OCI-LY3 (cell line): ENCODE measurements at regions not wholly inside any gene's neighbourhood (a gene's known extent, or its start where the extent isn't known, plus 50 kb on each side); places are given as distances from the start of the nearest gene placed in this dataset.
"Not testable (repeated sequence)": the region's sequence is repeated elsewhere in the genome, so short reads cannot be mapped to it uniquely, and the experiment has no call there.

ENCODE experiments used
- H2AFZ ChIP-seq: fragments of 200-600, 300-600 bp; shearing (Covaris generic); 2 replicates; pipeline ENCODE4 v1.6.0; 2014; ENCODE audit warnings: antibody characterized with exemption, low read depth, low read length
- H3K27ac ChIP-seq: fragments of 200-600, 300-600 bp; sonication (generic); 2 replicates; pipeline ENCODE4 v1.5.1; 2014; ENCODE audit warnings: mild to moderate bottlenecking, low read length, moderate library complexity, mixed read lengths
- H3K27me3 ChIP-seq: fragments of 200-600, 300-600 bp; sonication (generic); 2 replicates; pipeline ENCODE4 v1.6.1; 2014; ENCODE audit warnings: low read depth, low read length, mixed read lengths
- H3K36me3 ChIP-seq: fragments of 200-600, 300-600 bp; sonication (generic); replicated peaks from 2 replicates; pipeline ENCODE3; 2014; ENCODE audit warnings: low read depth, low read length, mixed read lengths
- H3K4me1 ChIP-seq: fragments of 300-600, 200-600 bp; sonication (generic); 2 replicates; pipeline ENCODE4 v1.6.1; 2014; ENCODE audit warnings: low read length, mixed read lengths
- H3K4me2 ChIP-seq: fragments of 200-600, 300-600 bp; sonication (generic); 2 replicates; pipeline ENCODE4 v1.6.1; 2014; ENCODE audit warnings: low read length, mixed read lengths
- H3K4me3 ChIP-seq: fragments of 300-600, 200-600 bp; sonication (generic); 2 replicates; pipeline ENCODE4 v1.5.1; 2014; ENCODE audit warnings: antibody characterized with exemption, mild to moderate bottlenecking, low read length, moderate library complexity
- H3K79me2 ChIP-seq: fragments of 300-600, 200-600 bp; shearing (Covaris generic); 2 replicates; pipeline ENCODE4 v1.6.1; 2014; ENCODE audit warnings: mild to moderate bottlenecking, low read length, mixed read lengths
- H3K9ac ChIP-seq: fragments of 300-600, 200-600 bp; shearing (Covaris generic); 2 replicates; pipeline ENCODE4 v1.6.0; 2014; ENCODE audit warnings: mild to moderate bottlenecking, low read length, moderate library complexity
- H3K9me3 ChIP-seq: fragments of 200-600, 300-600 bp; shearing (Covaris generic); 2 replicates; pipeline ENCODE4 v1.6.1; 2014; ENCODE audit warnings: low read length, mixed read lengths; ENCODE audit not compliant: insufficient read depth
- H4K20me1 ChIP-seq: fragments of 200-600, 300-600 bp; sonication (generic); 2 replicates; pipeline ENCODE4 v1.6.1; 2016; ENCODE audit warnings: low read length, mixed read lengths; ENCODE audit not compliant: insufficient read depth
- CTCF ChIP-seq: fragments of 200-600, 300-600 bp; sonication (generic); IDR thresholded peaks from 2 replicates; pipeline ENCODE4 v1.5.1; 2014; ENCODE audit warnings: antibody characterized with exemption, low read length, low read depth
- EZH2phosphoT487 ChIP-seq: fragments of 200-600 bp; shearing (Covaris generic); IDR thresholded peaks from 2 replicates; pipeline ENCODE4 v1.6.1; 2018; ENCODE audit warnings: antibody characterized with exemption, mixed run types, low read depth

- TF ChIP-seq EZH2phosphoT487: no peak
- TF ChIP-seq CTCF: no peak
- Histone ChIP-seq H3K9me3 (no peaks in the 10 kb centered on the region), H3K4me1 (no peaks in the 10 kb centered on the region), H3K36me3 (no peaks in the 10 kb centered on the region), H3K27me3 (0 out of 2 replicates have a peak, but pooled peaks cover 15% of the 10 kb centered on the region), H3K4me3 (no peak overlapping the region), H3K79me2 (no peaks in the 10 kb centered on the region), H3K4me2 (no peak overlapping the region), H2AFZ (no peak overlapping the region), H3K27ac (no peak overlapping the region), H3K9ac (no peak overlapping the region), H4K20me1 (no peaks in the 10 kb centered on the region)
Measured at GRCh38 chr16:59339871-59340270, 605.8 kb upstream of the GOT2 start.

- no peaks in the 10 kb centered on the region for H3K9me3 ChIP-seq
- H4K20me1 ChIP-seq: no peaks in the 10 kb centered on the region
- H3K79me2 ChIP-seq: no peaks in the 10 kb centered on the region
- TF ChIP-seq CTCF: no peak
- no peak for TF ChIP-seq EZH2phosphoT487
- no peak overlapping the region for H3K27ac ChIP-seq
- no peak overlapping the region for H2AFZ ChIP-seq
- H3K4me2 ChIP-seq: no peak overlapping the region
- H3K4me1 ChIP-seq: peaks cover 7% of the 10 kb centered on the region; the same call in 1 of the 2 replicates
- H3K36me3 ChIP-seq: no peaks in the 10 kb centered on the region
- no peak overlapping the region for H3K9ac ChIP-seq
- H3K4me3 ChIP-seq: no peak overlapping the region
- H3K27me3 ChIP-seq: 0 out of 2 replicates have a peak, but pooled peaks cover 10% of the 10 kb centered on the region
Measured at GRCh38 chr16:59336136-59336695, 602.1 kb upstream of the GOT2 start.

- H3K79me2 ChIP-seq, H3K36me3 ChIP-seq, H3K4me1 ChIP-seq, H3K9me3 ChIP-seq, H4K20me1 ChIP-seq, H2AFZ ChIP-seq, H3K4me3 ChIP-seq, H3K4me2 ChIP-seq, H3K27me3 ChIP-seq, H3K9ac ChIP-seq, H3K27ac ChIP-seq: not testable (repeated sequence)
Measured at GRCh38 chr16:59331708-59332107, 597.6 kb upstream of the GOT2 start.

- Histone ChIP-seq H3K4me1 (peaks cover 7% of the 10 kb centered on the region; the same call in 1 of the 2 replicates), H3K36me3 (no peaks in the 10 kb centered on the region), H3K27me3 (0 out of 2 replicates have a peak, but pooled peaks cover 2% of the 10 kb centered on the region), H3K27ac (no peak overlapping the region), H3K9ac (no peak overlapping the region), H2AFZ (no peak overlapping the region), H3K4me3 (no peak overlapping the region), H3K9me3 (no peaks in the 10 kb centered on the region), H4K20me1 (no peaks in the 10 kb centered on the region), H3K4me2 (no peak overlapping the region), H3K79me2 (no peaks in the 10 kb centered on the region)
- TF ChIP-seq EZH2phosphoT487: no peak
- TF ChIP-seq CTCF: no peak
Measured at GRCh38 chr16:59330019-59330670, 596.0 kb upstream of the GOT2 start.
